ENCODE measurements at regions not wholly inside any gene's neighbourhood (a gene's known extent, or its start where the extent isn't known, plus 50 kb on each side); places are given as distances from the start of the nearest gene placed in this dataset.

DNA sequence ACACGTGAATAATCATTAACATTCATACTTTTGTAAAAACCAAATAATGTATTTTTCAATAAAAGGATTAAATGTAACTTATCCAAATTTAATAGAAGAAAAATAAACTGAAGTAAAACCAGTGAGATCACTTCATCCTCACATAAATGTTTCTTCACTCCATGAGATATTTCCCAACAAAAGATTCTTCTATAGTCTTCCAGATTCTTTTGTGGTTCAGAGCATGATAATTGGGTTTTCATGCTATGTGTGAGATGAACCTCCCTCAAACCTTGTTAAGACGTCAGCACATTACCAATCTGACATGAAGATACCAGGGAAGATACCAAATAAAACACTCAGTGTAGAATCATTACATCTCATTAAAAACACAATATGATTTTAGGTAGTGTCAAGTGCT, 62.9 kb upstream of the OXGR1 start:
- DNase-seq (ENCODE audit: low read depth in 2 of 2, low spot score in 1 of 2), result no peak

DNA sequence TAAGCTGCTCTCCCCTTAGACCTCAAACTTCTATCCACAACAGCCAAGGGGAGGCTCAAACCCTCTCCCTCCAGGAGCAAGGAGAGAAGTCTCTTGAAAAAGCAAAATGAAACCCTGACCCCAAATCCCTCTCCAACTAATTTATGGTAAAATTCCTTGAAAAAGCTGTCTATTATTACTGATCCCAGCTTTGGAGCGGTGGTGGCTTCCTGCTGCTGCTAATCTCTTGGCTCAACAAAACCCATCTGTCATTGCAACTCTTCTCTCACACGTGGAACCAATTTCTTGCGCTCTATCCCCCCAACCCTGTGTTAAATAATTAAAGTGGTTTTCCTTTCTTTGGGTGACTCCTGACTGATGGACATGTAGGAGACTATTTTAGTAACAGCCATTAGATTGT, 64.1 kb upstream of the OXGR1 start:
- DNase-seq (ENCODE audit: low read depth in 2 of 2, low spot score in 1 of 2), result no peak

DNA sequence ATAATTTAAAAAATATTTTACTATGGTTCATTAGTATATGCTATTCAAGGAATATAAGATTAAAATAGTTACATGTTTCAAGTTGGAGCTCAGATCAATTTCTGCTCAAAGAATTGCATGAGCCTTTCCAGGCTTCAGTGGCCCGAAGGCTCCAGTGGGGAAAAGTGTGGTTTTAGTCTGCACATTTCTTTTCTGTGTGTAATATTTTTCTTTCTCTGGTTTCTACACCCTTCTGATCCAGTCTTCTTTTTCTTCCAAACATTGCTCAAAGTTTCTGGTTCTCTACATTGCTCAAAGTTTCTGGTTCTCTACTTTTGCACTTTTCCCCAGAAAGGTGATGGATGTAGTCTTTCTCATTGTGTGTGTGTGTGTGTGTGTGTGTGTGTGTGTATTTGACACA, 64.7 kb upstream of the OXGR1 start:
- DNase-seq (ENCODE audit: low read depth in 2 of 2, low spot score in 1 of 2), result no peak

DNA sequence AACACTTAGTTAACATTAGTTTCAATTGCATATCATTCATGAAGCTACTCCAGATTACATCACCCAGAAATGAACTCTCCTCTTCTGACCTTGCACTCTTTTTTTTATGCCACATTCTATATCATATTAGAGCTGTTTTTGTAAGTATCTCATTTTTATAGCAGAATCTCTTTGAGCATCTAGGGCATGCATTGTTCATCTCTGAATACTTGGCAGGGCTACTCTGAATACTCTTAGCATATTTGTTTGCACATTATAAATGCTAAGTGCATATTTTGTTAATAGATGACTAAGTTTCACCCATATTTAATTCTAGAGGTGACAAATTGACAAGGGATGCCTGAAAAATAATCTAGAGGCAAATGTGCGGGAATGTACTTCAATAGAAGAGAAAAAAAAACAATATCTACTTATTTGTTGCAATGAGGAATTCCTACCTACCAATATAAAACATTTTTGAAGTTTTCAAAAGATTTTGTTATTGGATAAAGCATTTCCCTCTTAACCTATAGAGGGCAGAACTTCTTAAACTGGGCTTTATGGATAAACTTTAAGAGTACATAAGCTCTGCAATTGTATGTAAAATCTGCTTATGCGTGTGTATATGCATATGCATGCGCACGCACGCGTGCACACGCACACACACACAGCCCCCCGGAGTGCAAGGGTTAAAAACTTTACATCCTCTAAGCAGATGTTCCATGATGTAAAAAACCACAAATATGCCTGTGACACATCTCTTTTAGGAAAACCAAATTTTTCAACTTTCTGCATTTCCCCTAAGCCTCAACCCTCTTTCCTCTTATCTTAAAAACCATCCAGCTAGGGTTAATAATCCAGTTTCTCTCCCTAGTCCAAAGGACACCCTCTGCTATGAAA, 73.0 kb upstream of the OXGR1 start:
- no peak for DNase-seq (ENCODE audit: low read depth in 2 of 2, low spot score in 1 of 2)

DNA sequence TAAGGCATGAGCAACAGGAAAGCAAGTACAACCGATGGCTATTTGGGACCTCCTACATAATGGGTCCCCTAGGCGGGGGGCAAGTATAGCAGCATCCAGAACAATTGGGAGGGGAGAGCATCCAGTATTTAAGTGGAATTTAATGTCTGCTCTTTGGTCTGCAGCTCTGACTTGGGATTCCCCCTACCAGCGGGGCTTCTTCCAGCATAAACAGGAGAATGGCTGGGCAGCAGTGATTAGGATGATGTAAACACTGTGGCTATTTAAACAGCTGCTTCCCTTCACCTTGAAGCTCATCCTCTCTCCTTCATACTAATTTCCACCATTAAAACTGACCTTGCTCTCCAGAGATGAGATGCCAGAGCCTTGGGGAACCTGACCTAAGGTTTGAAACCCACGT, 73.9 kb upstream of the OXGR1 start:
- no peak for DNase-seq (ENCODE audit: low read depth in 2 of 2, low spot score in 1 of 2)

DNA sequence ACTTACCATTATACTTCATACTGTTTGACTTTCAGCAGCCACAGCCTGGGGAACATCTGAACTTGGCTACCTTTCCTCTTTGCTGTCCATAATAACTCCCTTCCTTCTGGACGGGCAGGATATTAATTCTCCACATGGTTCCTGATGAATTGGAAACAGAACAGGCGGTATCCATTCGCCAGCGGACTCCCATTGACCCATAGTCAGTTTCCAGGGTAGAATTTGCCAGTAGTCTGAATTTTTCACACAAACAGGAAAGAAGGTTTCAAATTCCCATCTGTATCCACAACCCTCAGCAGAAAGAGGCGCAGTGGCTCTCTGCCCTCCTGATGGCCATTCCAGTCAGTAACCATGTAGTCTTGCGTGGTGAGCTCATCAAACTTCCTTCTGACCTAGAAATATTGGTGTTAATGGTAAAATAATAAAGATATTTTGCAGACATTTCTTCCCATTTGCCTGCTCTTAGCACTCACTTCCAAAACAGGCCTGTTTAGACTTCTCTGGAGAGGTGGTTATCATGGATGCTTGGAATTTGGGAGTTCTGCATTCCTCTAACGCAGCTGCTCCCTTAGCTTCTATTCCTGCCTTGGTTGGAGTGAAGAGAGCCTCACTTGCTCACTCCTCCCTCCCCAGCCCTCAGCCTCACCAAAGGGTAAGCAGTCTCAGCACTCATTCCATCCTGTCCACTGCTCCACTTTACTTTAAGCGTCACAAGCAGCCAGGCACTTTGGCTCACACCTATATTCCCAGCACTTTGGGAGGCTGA, 75.0 kb upstream of the OXGR1 start:
- DNase-seq (ENCODE audit: low read depth in 2 of 2, low spot score in 1 of 2), result no peak

DNA sequence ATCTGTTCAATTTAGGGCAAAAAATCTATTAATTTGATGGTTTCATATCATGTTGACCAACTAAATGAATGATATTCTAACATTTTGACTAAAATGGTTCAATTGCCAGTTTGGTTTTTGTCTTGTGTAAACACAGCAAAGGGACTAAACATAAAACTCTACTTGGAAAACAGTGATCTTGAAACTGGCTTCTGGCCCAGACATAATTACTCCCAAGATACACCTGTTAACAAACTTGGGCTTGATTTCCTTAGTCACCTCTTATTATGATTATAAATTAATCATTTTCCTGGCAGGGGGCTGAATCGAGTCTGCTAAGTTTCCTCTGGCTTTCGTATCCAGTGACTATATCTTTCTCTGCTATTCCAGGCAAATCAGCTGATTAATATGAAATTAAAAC, 78.0 kb upstream of the OXGR1 start:
- DNase-seq (ENCODE audit: low read depth in 2 of 2, low spot score in 1 of 2), result no peak

DNA sequence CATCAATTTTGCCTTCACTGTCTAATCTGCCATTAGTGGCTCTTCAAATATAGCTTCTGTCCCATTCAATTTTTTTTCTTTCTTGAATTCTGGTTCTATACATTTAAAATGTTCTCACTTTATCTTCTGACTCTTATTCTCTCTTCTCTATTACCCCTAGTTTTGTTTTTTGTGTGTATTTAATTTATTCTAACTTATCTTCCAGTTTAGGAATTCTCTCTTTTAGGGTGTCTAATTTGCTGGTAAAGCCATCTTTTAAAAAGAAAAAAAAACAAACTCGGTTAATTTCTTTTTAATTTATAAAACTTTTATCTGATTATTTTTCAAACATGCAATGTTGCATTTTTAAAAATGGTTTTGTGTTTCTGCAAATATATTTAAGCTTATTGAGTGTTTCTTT, 80.3 kb upstream of the OXGR1 start:
- no peak for DNase-seq (ENCODE audit: low read depth in 2 of 2, low spot score in 1 of 2)

DNA sequence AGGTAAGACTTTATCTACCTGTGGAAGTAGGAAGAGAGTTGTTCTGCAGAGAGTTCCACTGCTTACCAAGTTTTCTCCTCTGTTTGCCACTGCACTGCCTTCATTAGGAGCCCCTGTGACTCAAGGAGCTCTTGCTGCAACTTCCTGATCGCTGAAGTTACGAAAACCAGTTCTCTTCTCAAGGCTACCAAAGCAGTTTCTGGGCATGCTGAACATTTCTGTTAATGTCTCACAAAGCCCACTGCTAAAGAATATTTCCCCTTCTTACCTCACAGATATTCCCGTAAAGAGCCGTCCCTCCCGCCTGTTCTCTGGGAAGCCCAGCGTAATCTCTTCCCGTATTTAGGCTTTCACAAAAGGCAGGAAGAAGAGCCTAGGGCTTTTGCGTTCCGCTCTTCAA, 82.6 kb upstream of the OXGR1 start:
- no peak for DNase-seq (ENCODE audit: low read depth in 2 of 2, low spot score in 1 of 2)

DNA sequence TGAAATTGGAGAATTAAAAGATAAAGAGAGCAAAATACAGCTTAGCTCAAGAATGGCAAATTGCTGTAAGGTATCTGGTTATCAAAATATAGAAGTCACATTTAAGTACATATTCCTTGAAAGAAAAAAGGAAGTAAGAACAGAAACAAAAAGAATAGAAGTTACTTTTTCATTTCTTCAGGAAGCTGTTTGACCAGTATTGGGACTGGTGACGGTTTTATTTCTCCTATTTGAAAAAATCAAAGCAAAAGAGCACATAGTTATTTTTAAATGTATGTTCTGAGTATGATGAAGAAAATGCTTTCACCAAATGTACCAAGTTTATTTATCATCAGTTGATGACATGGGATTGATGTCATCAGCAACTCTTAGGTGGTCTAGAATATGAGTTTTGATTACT, 83.1 kb upstream of the OXGR1 start:
- DNase-seq (ENCODE audit: low read depth in 2 of 2, low spot score in 1 of 2), result no peak

DNA sequence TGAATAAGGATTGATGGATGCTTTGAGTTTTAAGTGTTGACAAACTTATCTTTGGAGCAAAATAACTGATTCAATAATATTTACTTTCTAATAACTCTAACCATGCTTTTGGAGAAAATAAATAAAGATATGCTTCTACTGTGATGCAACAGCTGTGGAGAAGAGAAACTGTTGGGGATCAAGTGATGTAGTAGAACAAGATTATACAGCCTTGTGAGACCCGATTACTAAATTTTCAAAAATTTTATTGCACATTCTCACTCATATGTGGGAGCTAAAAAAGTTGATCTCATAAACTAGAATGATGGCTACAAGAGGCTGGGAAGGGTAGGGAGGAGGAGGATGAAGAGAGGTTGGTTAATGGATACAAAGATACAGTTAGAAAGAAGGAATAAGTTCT, 85.5 kb upstream of the OXGR1 start:
- DNase-seq (ENCODE audit: low read depth in 2 of 2, low spot score in 1 of 2), result no peak

DNA sequence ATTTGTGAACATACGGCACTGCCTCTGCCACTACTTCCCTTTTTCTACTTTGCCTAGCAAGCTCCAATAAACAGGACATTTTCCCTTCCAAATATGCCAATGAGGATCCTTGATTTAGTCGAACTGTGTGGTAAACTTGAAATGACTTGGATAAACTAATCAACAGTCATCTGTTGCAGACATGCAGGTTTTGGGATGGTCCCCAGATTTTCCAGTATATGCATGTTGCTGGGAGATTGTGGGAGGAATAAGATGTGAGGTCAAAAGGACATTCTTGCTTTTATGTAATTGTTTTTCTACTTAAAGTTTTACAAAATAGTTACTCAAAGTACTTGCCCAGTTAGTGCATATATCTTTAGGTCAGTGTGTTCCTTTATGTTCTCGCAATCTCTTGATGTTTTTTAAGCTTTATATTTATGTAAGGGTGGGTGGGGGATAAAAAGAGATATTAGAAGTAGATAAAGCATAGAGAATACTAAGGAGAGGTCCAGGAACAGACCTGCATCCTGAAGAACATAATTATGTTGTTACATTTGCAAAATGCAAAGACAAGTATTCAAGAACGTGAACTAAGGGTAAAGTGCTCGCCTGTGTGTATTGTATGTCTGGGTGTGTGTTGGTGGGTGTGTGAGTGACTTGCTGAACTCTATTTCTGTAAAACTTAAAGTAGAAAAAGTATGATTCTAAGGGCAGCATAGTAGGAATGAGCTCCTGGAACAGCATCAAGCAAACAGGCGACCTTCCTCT, 88.4 kb upstream of the OXGR1 start:
- DNase-seq (ENCODE audit: low read depth in 2 of 2, low spot score in 1 of 2), result no peak

DNA sequence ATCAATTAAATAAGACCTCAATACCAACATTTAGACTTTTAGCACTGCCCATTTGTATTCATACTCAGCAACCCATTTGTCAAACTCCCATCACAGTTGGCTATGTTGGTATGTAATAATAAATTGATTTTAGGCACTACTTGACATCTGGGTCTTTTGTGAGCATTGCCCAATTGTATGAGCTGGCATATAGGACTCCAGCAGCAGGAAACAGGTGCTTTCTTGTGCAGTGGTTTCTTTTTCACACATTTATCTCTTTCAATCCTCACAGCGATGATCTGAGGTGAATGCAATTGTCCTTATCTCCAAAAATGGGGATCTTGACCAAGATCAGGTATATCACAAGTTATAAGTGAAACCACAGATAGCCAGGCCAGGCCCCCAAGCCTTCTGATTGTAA, 96.9 kb upstream of the OXGR1 start:
- no peak for DNase-seq (ENCODE audit: low read depth in 2 of 2, low spot score in 1 of 2)

DNA sequence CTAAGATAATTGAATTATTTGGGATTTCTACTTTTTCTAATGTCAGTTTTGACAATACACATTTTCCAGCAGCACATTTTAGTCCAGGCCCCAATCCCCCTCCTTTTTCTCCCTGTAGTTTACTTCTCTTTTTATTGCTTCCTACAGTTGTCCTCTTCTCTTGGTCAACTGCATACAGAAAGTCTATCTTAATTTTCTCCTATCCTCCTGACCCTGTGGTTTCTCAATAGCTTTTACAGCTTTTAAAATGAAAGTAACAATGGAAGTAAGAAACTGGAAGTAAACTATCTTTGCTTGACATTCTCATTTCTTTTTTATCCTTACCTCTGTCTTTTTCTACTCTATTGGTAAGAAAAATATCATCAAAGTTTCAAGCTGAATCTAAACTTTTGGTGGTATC, 106.5 kb upstream of the OXGR1 start:
- no peak for DNase-seq (ENCODE audit: low read depth in 2 of 2, low spot score in 1 of 2)

DNA sequence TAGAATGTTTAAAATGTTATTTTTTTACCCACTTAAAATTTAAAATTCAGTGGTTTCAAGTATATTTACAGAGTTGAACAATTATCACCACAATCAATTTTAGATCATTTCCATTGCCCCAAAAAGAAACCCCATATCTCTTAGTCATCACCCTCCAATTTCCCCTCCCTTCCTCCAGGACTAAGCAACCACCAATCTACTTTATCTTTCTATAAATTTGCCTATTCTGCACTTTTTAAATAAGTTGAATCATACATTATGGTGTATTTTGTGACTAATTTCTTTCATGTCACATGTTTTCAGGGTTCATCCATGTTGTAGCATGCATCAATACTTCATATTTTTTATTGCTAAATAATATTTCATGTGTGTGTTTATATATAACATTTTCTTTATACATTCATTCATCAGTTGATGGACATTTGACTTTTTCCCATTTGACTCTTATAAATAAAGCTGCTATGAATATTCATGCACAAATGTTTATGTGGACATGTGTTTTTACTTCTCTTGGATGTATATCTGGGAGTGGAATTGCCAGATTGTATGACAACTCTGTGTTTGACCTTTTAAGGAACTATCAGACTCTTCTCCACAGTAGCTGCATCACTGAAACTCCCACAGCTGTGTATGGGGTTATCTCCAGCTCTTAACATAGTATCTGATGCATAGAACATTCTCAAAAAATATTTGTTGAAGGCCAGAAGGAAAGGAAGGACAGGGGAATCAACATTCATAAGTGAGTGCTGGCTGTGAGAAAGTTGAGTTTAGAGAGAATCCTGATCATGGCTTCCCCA, 107.8 kb upstream of the OXGR1 start:
- DNase-seq (ENCODE audit: low read depth in 2 of 2, low spot score in 1 of 2), result no peak

DNA sequence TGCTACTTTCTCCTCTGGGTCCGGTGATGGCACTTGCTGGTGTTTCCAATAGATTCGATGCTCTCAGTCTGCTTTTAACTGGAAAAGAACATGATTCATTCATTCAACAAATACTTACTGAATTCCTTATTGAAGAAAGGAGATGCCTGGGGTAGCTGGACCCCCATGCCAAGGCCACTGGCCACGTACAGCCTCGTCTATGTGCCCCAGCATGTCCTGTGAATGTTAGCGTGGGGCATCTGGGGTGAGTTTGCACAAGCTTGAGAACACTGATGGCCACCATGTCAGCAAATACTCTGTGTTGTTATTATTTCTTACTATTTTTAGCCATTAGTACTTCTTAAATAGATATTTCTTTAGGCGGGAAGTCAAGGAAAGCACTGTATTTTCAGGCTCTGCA, 112.0 kb upstream of the OXGR1 start:
- DNase-seq (ENCODE audit: low read depth in 2 of 2, low spot score in 1 of 2), result no peak

DNA sequence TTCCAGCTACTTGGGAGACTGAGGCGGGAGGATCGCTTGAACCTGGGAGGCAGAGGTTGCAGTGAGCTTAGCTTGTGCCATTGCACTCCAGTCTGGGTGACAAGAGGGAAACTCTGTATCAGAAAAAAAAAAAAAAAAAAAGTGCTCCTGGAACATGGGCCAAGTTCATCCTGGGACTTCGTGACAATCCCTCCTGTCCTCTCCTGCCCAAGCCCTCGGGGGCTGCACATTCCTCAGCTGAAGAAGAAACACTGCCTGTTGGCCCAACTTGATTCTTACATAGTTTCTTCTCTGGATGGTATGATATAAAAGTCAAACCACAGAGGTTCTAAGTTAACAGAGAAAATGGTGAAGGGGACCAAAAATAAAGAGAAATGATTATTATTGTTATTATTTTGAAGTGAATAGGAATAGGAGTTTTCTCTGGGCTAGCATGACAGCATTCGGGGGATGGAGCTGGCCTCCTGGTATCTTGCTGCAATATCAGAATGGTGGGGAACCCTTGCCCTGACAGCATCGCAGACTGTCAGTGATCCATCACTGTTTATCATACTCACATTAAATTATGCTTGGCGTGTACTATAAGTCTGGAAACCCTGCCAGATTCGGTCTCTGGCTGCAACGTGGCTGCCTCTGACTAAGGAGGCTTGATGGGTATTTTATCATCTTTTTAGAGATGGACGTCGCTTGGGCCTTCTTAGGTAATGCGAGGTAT, 113.7 kb upstream of the OXGR1 start:
- no peak for DNase-seq (ENCODE audit: low read depth in 2 of 2, low spot score in 1 of 2)

DNA sequence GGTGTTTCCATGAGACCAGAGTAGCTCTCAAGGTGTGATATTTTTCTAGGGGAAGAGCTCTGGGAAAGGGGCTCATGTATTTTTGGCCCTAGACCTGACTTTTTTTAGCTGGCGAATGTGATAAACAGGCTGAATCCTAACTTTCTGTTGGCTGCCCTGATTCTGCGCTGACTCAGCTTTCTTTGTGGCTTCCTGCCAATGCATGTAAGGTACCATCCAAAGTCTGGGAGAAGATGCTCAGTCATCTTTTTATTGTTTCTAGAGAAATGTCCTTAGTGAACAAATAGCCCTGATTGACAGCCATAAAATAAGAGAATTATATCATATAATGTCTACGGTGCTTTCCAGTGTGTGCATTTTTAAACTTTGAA, 113.6 kb upstream of the MBNL2 start:
- DNase-seq (ENCODE audit: low read depth in 2 of 2, low spot score in 1 of 2), result no peak

DNA sequence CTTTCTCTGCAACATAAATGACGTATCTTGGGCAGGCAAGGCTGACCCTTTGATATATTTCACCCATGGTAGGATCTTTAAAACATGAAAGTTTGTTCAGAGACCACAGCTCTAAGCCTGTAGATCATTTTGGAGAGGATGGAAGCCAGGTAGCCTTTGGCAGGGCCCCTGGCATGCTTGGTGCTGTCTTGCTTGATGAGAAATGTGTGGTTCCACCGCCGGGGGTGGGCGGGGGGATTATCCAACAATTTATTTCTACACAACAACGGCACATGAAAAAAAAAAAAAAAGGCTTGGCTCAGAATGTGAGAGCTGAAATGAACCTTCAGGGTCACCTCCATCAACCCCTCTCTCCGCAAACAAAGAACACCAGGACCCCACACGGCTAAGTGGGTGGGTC, 112.9 kb upstream of the MBNL2 start:
- DNase-seq (ENCODE audit: low read depth in 2 of 2, low spot score in 1 of 2), result no peak

DNA sequence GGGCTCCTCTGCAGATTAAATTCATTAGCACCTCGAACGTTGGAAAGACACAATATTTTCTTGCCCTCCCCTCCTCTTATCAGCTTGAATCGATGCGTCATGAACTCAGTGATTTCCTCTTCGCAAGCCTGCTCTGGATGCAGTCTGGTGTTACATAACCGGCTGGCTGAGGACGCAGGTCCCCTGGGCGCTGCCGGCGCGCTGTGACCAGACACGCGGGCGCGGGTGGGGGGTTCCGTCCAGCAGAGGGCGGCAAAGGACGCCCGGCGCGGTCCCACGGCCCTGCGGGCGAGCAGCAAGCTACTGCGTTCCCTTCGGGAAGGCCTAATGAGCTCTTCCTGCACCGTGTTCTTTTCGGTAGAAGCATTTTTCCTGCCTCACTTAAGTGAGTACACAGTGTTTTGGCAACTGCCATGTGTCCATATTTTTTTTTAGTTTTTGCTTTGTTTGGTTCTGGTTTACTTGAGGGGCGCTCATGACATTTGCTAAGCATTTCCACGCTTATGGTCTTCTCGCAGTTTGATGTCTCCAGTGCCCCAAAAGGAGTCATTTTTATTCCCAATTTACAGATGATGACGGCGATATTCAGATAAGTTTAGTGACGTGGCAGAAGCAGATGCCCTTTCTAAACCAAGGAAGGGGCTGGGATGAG, 112.2 kb upstream of the MBNL2 start:
- DNase-seq (ENCODE audit: low read depth in 2 of 2, low spot score in 1 of 2), result peak; percentile 55 to 65
